ENCODE measurements at regions not wholly inside any gene's neighbourhood (a gene's known extent, or its start where the extent isn't known, plus 50 kb on each side); places are given as distances from the start of the nearest gene placed in this dataset.

DNA sequence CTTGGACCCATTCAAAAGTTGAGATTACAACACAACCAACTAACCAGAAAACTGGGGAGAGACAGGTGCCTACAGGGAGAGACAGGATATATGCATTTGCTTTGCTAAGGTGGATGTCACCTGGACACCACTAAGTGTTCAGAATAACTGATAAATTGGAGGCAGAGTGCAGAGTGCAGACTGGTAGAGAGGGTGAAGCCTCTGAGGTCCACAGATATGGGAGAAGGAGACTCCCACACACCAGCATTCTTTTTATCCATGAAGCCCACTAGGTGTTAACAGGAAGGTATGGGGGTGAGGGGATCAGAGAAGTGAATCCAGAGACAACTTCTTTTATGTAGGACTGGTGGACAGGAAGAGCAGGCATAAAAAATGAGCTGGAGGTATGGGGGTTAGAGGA lies 1310.0 kb upstream of the ZEB2 start:
- no peaks in the 10 kb centered on the region for H3K27me3 ChIP-seq (ENCODE audit: insufficient read depth, low read depth, severe bottlenecking)
- H3K4me3 ChIP-seq (ENCODE audit: low read depth, low read length) = no peak overlapping the region
- TF ChIP-seq, protein P1, sequence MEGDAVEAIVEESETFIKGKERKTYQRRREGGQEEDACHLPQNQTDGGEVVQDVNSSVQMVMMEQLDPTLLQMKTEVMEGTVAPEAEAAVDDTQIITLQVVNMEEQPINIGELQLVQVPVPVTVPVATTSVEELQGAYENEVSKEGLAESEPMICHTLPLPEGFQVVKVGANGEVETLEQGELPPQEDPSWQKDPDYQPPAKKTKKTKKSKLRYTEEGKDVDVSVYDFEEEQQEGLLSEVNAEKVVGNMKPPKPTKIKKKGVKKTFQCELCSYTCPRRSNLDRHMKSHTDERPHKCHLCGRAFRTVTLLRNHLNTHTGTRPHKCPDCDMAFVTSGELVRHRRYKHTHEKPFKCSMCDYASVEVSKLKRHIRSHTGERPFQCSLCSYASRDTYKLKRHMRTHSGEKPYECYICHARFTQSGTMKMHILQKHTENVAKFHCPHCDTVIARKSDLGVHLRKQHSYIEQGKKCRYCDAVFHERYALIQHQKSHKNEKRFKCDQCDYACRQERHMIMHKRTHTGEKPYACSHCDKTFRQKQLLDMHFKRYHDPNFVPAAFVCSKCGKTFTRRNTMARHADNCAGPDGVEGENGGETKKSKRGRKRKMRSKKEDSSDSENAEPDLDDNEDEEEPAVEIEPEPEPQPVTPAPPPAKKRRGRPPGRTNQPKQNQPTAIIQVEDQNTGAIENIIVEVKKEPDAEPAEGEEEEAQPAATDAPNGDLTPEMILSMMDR (IDR thresholded peaks at IDR 0.05; ENCODE audit: low read depth, low read length) = no peak
- DNase-seq = no peak
- H3K27ac ChIP-seq = no peak overlapping the region
- no peaks in the 10 kb centered on the region for H3K36me3 ChIP-seq
- H3K9me3 ChIP-seq (ENCODE audit: severe bottlenecking) = no peaks in the 10 kb centered on the region

DNA sequence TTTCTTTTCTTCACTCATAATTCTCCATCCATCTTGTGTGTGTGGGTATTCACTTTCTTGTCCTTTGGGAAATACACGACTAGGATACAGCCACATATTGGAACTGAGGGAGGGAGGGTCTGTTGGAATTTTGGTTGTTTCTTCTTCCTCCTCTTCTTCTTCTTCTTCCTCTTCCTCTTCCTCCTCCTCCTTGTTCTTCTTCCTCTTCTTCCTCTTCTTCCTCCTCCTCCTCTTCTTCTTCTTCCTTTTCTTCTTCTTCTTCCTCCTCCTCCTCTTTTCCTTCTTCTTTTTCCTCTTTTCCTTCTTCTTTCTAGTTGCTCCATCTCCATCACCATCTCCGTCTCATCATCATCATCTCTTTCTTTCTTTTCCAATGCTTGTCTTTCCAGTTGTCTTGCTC lies 1307.3 kb upstream of the ZEB2 start:
- H3K9me3 ChIP-seq (ENCODE audit: severe bottlenecking) = no peaks in the 10 kb centered on the region
- H3K36me3 ChIP-seq = no peaks in the 10 kb centered on the region
- H3K27me3 ChIP-seq (ENCODE audit: insufficient read depth, low read depth, severe bottlenecking) = no peaks in the 10 kb centered on the region
- H3K27ac ChIP-seq = no peak overlapping the region
- no peak for DNase-seq
- H3K4me3 ChIP-seq (ENCODE audit: low read depth, low read length) = no peak overlapping the region
- TF ChIP-seq, protein P1 (IDR thresholded peaks at IDR 0.05; ENCODE audit: low read depth, low read length) = no peak

DNA sequence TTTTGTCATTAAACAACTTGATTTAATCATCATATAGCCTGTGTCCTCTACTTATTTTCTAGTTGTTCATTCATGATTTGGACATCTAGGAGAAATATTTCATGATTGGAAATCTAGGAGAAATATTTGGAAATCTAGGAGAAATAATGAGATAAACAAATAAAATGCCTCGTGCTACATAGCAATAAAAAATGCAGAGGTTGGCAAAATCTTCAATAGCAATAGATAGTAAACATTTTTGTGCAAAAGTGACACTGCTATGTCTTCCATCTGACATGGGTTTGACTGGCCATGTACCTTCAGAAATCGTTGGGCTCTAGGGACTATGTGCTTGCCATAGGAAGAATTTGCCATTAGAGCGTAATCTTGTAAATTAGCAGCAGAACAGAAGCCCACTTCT lies 1304.5 kb upstream of the ZEB2 start:
- DNase-seq = no peak
- no peaks in the 10 kb centered on the region for H3K27me3 ChIP-seq (ENCODE audit: insufficient read depth, low read depth, severe bottlenecking)
- no peak overlapping the region for H3K4me3 ChIP-seq (ENCODE audit: low read depth, low read length)
- TF ChIP-seq, protein P1 (IDR thresholded peaks at IDR 0.05; ENCODE audit: low read depth, low read length) = no peak
- no peak overlapping the region for H3K27ac ChIP-seq
- H3K36me3 ChIP-seq = no peaks in the 10 kb centered on the region
- H3K9me3 ChIP-seq (ENCODE audit: severe bottlenecking) = no peaks in the 10 kb centered on the region

GRCh38 chr2:145822892-145823534 lies 1303.1 kb upstream of the ZEB2 start:
- DNase-seq = no peak
- Histone ChIP-seq H3K27me3 (ENCODE audit: insufficient read depth, low read depth, severe bottlenecking) (no peaks in the 10 kb centered on the region), H3K27ac (no peak overlapping the region)

DNA sequence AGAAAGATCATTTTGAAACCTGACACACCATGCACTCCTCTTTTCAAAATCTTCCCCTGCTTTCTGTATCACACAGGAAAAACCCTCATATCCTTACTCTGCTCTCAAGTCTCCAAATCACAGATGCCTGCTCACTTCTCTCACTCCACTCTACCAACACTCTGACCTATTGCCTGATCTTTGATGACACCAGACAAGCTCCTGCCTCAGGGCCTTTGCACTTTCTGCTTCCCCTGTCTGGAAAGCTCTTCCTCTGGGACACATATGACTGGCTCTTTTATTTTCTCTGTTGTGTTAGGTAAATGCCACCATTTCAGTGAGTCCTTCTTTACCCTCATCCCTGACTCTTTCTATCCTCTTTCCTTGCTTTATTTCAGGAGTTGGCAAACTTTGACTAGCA lies 1300.7 kb upstream of the ZEB2 start:
- Histone ChIP-seq H3K4me3 (ENCODE audit: low read depth, low read length) (no peak overlapping the region), H3K27ac (no peak overlapping the region), H3K36me3 (no peaks in the 10 kb centered on the region), H3K9me3 (ENCODE audit: severe bottlenecking) (no peaks in the 10 kb centered on the region), H3K27me3 (ENCODE audit: insufficient read depth, low read depth, severe bottlenecking) (no peaks in the 10 kb centered on the region)
- TF ChIP-seq, protein P1 (IDR thresholded peaks at IDR 0.05; ENCODE audit: low read depth, low read length) = no peak
- no peak for DNase-seq

More at GRCh38 chr2:145822892-145823534, 1303.1 kb upstream of the ZEB2 start:
- Histone ChIP-seq H3K4me3 (ENCODE audit: low read depth, low read length) (no peak overlapping the region), H3K36me3 (no peaks in the 10 kb centered on the region), H3K9me3 (ENCODE audit: severe bottlenecking) (no peaks in the 10 kb centered on the region)
- TF ChIP-seq, protein P1 (IDR thresholded peaks at IDR 0.05; ENCODE audit: low read depth, low read length) = no peak

All from WERI-Rb-1 (cell line).